Esophagus muscularis mucosa (tissue), 3 donors: ENCODE measurements at regions not wholly inside any gene's neighbourhood (a gene's known extent, or its start where the extent isn't known, plus 50 kb on each side); places are given as distances from the start of the nearest gene placed in this dataset.

Experiments
- POLR2A ChIP-seq: fragments of 450-650 bp; IDR thresholded peaks from one replicate; pipeline ENCODE4 v1.6.1; 2017; ENCODE audit warnings: antibody characterized with exemption, moderate library complexity, mild to moderate bottlenecking, low read depth
- POLR2AphosphoS5 ChIP-seq, 2 donors: sonication (generic); formaldehyde crosslinking; IDR thresholded peaks; one replicate each; pipeline ENCODE4 v1.6.1; 2017; ENCODE audit warnings: antibody characterized with exemption in 2 of 2
- TF ChIP-seq, protein P1 (sequence below), 3 experiments: fragments of 200-600 bp in 2 of 3; fragments of 450-650 bp in 1 of 3; sonication (generic) in 2 of 3; IDR thresholded peaks; one replicate each; pipeline ENCODE4 v1.5.1; 2017 to 2019; ENCODE audit warnings: antibody characterized with exemption in 3 of 3, mild to moderate bottlenecking in 2 of 3, moderate library complexity in 1 of 3

- TF ChIP-seq, protein P1, sequence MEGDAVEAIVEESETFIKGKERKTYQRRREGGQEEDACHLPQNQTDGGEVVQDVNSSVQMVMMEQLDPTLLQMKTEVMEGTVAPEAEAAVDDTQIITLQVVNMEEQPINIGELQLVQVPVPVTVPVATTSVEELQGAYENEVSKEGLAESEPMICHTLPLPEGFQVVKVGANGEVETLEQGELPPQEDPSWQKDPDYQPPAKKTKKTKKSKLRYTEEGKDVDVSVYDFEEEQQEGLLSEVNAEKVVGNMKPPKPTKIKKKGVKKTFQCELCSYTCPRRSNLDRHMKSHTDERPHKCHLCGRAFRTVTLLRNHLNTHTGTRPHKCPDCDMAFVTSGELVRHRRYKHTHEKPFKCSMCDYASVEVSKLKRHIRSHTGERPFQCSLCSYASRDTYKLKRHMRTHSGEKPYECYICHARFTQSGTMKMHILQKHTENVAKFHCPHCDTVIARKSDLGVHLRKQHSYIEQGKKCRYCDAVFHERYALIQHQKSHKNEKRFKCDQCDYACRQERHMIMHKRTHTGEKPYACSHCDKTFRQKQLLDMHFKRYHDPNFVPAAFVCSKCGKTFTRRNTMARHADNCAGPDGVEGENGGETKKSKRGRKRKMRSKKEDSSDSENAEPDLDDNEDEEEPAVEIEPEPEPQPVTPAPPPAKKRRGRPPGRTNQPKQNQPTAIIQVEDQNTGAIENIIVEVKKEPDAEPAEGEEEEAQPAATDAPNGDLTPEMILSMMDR (IDR thresholded peaks at IDR 0.05), result no peak
- TF ChIP-seq POLR2AphosphoS5 (IDR thresholded peaks at IDR 0.05) (no peak), POLR2A (no peak)
Measured at GRCh38 chr10:63773106-63773505, 251.9 kb downstream of the REEP3 start.
